Fibroblast of gingiva (primary cell): ENCODE measurements at regions not wholly inside any gene's neighbourhood (a gene's known extent, or its start where the extent isn't known, plus 50 kb on each side); places are given as distances from the start of the nearest gene placed in this dataset.

ENCODE experiments used
- DNase-seq: peaks from one replicate; pipeline ENCODE4 v3.0.0-alpha.2; 2011; ENCODE audit warnings: low read depth

DNA sequence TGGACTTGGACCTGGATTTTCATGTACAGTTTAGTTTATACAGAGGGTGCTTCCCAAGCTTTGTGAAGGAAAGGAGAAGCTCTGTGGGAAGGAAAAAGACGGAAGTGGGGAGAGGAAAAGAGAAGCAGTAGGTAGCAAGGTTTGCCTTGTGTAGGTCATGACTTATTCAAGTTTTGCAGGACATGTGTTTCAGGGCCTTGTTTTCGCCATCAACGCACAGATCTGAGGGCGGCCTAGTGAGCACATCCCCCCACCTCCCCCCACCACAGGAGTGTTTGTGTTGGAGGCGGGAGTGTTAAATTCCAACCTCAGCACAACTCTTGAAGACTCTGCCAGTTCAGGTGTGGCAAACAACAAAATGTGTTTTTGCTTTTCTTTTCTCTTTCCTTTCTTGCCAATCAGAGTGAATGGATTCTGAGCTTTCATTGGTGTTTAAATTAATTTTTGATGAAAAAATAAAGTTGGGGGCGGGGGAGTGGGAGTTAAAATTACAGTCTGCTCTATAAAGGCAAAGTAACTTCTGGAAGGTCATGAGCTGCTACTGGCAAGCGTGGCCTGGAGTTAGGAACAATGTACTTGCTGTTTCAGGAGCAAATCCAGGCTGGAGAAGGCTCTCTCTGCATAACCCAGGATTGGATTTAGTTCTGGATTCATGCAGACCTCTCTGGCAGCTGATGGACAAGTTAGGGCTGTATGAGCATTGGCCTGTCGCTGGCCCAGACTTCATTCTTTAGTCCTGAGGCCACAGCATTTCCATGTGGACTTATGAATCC lies 338.5 kb downstream of the CD83 start:
- DNase-seq: no peak

DNA sequence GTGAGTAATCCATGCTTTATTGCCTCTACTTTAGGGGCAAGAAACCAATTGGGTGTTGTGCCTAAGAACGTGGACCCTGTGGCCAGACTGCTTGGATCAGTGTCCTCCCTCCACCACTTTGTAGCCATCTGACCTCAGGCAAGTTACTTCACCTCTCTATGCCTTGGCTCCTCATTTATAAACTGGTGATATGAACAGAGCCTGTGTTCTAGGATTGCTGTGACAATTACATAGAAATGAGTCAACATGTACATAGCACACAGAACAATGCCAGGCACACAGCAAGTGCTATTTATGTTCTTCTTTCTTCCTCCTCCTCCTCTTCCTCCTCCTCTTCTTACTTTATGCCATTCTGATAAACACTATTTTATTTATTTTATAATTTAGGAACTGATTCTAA lies 339.4 kb downstream of the CD83 start:
- no peak for DNase-seq

DNA sequence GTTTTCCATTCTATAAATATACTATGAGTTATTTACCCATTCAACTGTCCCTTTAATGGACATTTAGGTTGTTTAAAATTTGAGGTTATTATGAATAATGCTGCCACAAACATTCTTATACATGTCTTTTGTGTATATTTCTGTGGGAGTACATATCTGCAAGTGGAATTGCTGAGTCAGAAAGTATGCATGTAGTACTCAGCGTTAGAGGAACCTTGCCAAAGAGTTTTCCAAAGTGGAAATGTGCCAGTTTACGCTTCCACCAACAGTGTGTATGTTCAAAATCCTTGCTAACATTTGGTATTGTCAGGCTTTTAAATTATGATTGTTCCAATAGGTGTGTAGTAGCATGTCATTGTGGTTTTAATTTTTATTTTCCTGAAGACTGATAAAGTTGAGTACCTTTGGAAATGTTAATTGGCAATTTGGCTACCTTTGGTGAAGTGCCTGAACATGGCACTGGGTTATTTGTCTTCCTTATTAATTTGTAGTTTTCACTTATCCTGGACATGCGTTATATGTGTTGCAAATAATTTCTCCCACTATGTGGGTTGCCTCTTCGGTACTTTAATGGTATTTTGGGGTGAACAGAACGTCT lies 341.2 kb downstream of the CD83 start:
- DNase-seq: peak; percentile 80

DNA sequence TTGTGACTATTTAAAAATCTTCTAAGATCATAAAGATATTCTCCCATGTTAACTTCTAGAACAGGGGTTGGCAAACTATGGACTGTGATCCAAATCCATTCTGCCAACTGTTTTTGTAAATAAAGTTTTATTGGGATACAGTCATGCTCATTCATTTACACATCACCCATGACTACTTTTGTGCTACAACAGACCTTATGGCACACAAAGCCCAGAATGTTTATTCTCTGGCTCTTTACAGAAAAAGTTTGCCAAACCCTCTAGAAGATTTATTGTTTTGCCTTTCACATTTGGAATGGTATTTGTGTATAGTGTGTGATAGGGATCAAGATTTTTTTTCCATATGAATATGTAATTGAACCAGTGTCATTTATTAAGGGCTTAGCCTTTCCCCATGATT lies 341.7 kb downstream of the CD83 start:
- no peak for DNase-seq

- no peak for DNase-seq
These were observed 343.0 kb downstream of the CD83 start for GRCh38 chr6:14460556-14460955.

- no peak for DNase-seq
These were observed 344.6 kb downstream of the CD83 start for GRCh38 chr6:14462135-14462534.

DNA sequence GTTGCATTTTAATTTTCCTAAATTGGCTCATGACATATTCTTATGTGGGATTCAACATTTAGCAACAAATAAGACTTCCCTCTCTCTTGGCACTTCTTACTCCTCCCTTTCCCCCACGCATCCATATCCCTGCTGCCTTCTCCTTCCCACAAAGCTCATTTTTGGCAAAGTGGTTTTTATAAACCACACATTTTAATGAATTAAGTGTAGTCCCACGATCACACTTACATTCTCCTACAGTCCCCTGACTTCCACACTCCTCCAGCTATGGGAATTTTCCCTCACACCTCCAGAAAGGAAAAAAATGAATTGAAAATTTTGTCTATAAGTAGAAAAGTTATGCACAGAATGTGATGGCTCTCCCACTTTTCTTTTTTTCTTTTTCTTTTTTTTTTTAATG lies 345.0 kb downstream of the CD83 start:
- no peak for DNase-seq

DNA sequence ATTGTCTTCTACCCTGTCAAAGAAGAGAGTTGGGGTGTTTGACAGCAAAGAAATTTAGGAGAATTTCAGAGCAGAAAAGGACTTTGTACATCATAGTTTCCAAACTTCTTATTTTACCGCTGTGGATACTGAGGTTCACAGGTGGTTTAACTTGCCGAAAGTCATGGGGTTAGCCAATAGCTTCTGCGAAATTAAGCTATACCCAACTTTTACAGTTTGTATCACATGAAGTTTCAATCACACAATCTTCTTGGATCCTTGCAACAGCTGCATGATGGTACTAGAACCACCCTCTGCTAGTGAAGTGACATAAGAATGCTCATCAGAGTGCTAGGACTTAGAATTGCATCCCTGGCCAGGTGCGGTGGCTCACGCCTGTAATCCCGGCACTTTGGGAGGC lies 345.5 kb downstream of the CD83 start:
- no peak for DNase-seq

DNA sequence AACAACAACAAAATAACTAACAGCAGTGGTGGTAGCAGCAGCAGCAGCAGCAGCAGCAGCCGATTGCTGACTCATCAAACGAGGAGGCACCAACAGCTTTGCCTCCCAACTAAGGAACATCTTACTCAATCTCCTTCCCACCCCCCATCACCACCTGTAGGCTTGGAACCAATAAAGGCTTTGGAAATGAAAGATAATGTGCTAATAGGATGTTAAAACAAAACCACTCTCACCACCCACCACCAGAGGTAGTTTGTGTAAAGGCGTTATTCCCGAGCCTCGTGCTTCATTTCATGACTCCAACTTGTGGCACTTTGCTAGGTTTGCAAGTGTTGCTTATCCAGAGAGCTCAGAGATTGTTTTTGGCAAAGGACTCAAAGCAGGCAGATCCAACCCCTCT lies 346.5 kb downstream of the CD83 start:
- no peak for DNase-seq

GRCh38 chr6:14464716-14465115 lies 347.1 kb downstream of the CD83 start:
- no peak for DNase-seq

- DNase-seq: peak; percentile 56
These were observed 348.7 kb downstream of the CD83 start for GRCh38 chr6:14466278-14466677.

- DNase-seq: peak; percentile 44
These were observed 350.0 kb downstream of the CD83 start for GRCh38 chr6:14467591-14467990.

- DNase-seq: no peak
These were observed 351.2 kb downstream of the CD83 start for GRCh38 chr6:14468647-14469321.

- no peak for DNase-seq
These were observed 352.5 kb downstream of the CD83 start for GRCh38 chr6:14470101-14470500.

- no peak for DNase-seq
These were observed 353.1 kb downstream of the CD83 start for GRCh38 chr6:14470671-14471070.

GRCh38 chr6:14472255-14472985 lies 354.8 kb downstream of the CD83 start:
- no peak for DNase-seq

DNA sequence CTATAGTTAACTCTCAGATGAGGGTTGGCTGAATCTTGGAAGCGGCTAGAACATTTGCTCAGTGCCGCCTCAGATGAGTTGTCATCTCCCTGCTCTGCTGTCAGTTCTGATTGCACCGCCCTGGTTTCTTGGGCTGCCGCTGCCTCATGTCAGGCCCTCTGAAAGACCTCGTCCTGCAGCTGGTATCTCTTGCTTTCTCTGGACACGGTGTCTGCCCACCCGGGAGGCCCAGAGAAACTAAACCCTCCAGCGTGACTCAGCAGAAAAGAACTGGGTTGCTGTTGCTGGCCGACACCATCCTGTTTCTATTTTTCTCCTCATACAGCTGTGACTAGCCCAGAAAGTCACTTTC lies 355.4 kb downstream of the CD83 start:
- peak; percentile 56 for DNase-seq

- DNase-seq: no peak
These were observed 357.2 kb downstream of the CD83 start for GRCh38 chr6:14474816-14475215.

- DNase-seq: no peak
These were observed 357.7 kb downstream of the CD83 start for GRCh38 chr6:14475306-14475705.

DNA sequence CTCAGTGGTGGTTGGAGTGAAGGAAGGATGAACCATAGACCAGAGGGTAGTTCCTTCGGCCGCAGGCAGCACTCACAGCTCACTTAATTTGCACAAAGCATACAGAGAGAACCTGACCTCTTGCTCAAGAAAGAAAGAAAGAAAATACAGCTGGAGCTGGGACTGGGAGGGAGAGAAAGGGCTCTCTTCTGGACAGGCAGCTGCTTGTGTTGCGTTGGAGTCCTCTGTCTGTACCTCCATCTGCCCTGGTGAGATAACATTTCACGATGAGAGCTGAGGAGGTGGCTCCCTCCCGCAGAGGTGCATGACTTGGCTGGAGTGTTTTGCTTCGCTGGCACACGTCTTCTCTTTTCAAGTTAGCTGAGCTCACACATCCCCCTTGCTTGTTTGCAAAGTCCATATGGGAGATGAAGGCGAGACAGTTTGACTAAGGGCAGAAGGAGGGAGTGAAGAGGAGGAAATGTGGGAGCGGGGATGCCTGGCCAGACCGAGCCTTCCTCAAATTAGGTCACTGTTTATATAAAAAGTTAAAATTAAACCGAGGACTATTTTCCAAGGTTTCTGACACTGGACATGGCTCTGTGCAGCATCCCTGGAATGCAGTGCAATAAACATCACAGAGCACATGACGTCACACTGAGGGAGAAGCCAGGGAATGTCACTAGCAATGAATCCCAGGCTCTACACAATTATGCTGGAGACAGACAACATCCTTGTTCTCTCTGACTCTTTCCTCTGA lies 359.4 kb downstream of the CD83 start:
- DNase-seq: peak; percentile 91

GRCh38 chr6:14477559-14477958 lies 360.0 kb downstream of the CD83 start:
- DNase-seq: no peak
